Adrenal gland (tissue), 9 donors: ENCODE measurements at regions not wholly inside any gene's neighbourhood (a gene's known extent, or its start where the extent isn't known, plus 50 kb on each side); places are given as distances from the start of the nearest gene placed in this dataset.

ENCODE experiments used
- DNase-seq, 7 donors: peaks; one replicate each; pipeline ENCODE4 v3.0.0-alpha.2; 2019 to 2020
- H3K27ac ChIP-seq, 5 donors: fragments of 200-600 bp; sonication (generic) in 4 of 5; 1 replicate in 3 of 5; 2 replicates in 2 of 5; pipeline versions ENCODE4 v1.5.1 to v1.8.0; 2016 to 2020; ENCODE audit warnings: mild to moderate bottlenecking in 1 of 5
- H3K27me3 ChIP-seq: fragments of 200-600 bp; 2 replicates; pipeline ENCODE4 v1.8.0; 2021
- H3K36me3 ChIP-seq, 2 donors: fragments of 200-600 bp; replicated peaks in 1 of 2; 1 replicate in 1 of 2; 2 replicates in 1 of 2; pipeline versions ENCODE4 v1.5.1 to v1.8.0; 2018 to 2022
- H3K4me1 ChIP-seq, 2 donors: fragments of 200-600 bp; replicated peaks in 1 of 2; 1 replicate in 1 of 2; 2 replicates in 1 of 2; pipeline versions ENCODE4 v1.5.1 to v1.8.0; 2018 to 2021
- H3K4me3 ChIP-seq, 4 donors: fragments of 200-600 bp; sonication (generic) in 3 of 4; one replicate each; pipeline ENCODE4 v1.5.1; 2016 to 2018
- H3K9me3 ChIP-seq, 3 donors: fragments of 200-600 bp; sonication (generic) in 1 of 3; replicated peaks in 1 of 3; 1 replicate in 2 of 3; 2 replicates in 1 of 3; pipeline versions ENCODE4 v1.5.1 to v1.8.0; 2016 to 2021
- POLR2A ChIP-seq, 2 donors: fragments of 450-650 bp; IDR thresholded peaks; one replicate each; pipeline ENCODE4 v1.6.1; 2017; ENCODE audit warnings: antibody characterized with exemption in 2 of 2, mild to moderate bottlenecking in 2 of 2, moderate library complexity in 1 of 2
- WGBS, 4 donors: extraction: QIAGEN DNeasy Blood & Tissue Kit in 2 of 4; methylation state at CpG; one replicate each; pipeline versions ENCODE4 v1.1.5 to v1.1.7; 2013 to 2017; 5-methylcytosine and 5-hydroxymethylcytosine counted together
- intact Hi-C, 2 donors: fragments of 100-400 bp; cut with DNase I; formaldehyde crosslinking; loops; one replicate each; pipeline versions ENCODE4 v1.14.1 to v1.15.0; 2022 to 2023
- TF ChIP-seq, protein P1 (sequence below), 6 experiments: fragments of 450-650 bp in 4 of 6; fragments of 200-600 bp in 2 of 6; sonication (generic) in 1 of 6; IDR thresholded peaks; 1 replicate in 5 of 6; 2 replicates in 1 of 6; pipeline versions ENCODE4 v1.5.1 to v1.8.0; 2016 to 2021; ENCODE audit warnings: antibody characterized with exemption in 6 of 6, mild to moderate bottlenecking in 2 of 6, moderate library complexity in 1 of 6
- donor health status: healthy with polysubstance abuse.
- donor health status: Bipolar disorder and iron deficiency.
- donor health status: DM: yes; HTN: yes; CAD: no.
- donor health status: DM: no; HTN: no; CAD: no.
- donor health status: DM: no; HTN: no; CAD: no.

DNA sequence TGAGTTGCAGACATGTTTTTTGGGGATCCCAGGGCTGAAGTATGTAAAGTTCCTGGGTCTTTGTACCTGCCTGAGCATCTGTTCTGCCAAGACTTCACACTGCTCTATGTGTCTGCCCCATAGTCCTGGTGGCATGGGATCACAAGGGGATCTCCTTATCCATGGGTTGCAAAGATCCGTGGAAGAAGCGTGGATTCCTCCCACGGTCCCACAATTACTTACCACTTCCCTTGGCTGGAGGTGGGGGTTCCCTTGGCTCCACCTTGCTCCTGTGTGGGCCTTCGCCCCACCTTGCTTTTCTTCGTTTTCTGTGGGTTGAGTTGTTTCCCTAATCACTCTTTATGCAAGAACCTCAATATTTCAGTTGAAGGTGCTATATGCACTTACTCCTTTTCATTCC lies 157.4 kb upstream of the CHORDC1 start:
- no peak for DNase-seq
- Histone ChIP-seq H3K27me3 (no peaks in the 10 kb centered on the region), H3K9me3 (no peaks in the 10 kb centered on the region), H3K4me3 (no peak overlapping the region), H3K27ac (no peak overlapping the region), H3K36me3 (no peaks in the 10 kb centered on the region), H3K4me1 (no peaks in the 10 kb centered on the region)
- TF ChIP-seq POLR2A (IDR thresholded peaks at IDR 0.05) = no peak
- TF ChIP-seq, protein P1, sequence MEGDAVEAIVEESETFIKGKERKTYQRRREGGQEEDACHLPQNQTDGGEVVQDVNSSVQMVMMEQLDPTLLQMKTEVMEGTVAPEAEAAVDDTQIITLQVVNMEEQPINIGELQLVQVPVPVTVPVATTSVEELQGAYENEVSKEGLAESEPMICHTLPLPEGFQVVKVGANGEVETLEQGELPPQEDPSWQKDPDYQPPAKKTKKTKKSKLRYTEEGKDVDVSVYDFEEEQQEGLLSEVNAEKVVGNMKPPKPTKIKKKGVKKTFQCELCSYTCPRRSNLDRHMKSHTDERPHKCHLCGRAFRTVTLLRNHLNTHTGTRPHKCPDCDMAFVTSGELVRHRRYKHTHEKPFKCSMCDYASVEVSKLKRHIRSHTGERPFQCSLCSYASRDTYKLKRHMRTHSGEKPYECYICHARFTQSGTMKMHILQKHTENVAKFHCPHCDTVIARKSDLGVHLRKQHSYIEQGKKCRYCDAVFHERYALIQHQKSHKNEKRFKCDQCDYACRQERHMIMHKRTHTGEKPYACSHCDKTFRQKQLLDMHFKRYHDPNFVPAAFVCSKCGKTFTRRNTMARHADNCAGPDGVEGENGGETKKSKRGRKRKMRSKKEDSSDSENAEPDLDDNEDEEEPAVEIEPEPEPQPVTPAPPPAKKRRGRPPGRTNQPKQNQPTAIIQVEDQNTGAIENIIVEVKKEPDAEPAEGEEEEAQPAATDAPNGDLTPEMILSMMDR (IDR thresholded peaks at IDR 0.05) = no peak
- intact Hi-C loops = no loop called here
- WGBS, 4 donors = 68 to 85% (median 75%) methylated on average over 5 of the region's 5 CpGs

DNA sequence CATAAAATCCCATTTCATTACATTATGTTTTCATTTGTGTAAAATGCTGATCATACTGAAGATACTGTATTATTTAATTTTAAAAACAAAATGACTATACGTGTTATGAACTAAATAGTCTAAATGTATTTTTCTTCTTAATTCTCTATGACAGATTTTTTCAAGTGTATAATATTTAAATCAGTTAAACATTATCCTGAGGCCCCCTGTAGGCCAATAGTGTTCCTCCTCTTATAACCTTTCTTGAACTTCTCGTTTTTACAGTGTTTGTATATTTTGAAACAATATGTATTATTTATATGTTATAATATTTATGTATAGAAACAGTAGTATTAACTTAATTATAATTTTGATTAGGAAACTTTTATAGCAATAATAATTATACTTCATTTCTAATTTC lies 151.1 kb upstream of the CHORDC1 start:
- Histone ChIP-seq H3K27me3 (no peaks in the 10 kb centered on the region), H3K9me3 (no peaks in the 10 kb centered on the region), H3K36me3 (no peaks in the 10 kb centered on the region), H3K4me1 (no peaks in the 10 kb centered on the region), H3K4me3 (no peak overlapping the region), H3K27ac (no peak overlapping the region)
- no peak for TF ChIP-seq POLR2A (IDR thresholded peaks at IDR 0.05)
- TF ChIP-seq, protein P1 (IDR thresholded peaks at IDR 0.05) = no peak
- WGBS, 4 donors = 68 to 75% (median 72%) methylated on average over 2 of the region's 2 CpGs
- intact Hi-C loops = no loop called here
- DNase-seq = no peak

DNA sequence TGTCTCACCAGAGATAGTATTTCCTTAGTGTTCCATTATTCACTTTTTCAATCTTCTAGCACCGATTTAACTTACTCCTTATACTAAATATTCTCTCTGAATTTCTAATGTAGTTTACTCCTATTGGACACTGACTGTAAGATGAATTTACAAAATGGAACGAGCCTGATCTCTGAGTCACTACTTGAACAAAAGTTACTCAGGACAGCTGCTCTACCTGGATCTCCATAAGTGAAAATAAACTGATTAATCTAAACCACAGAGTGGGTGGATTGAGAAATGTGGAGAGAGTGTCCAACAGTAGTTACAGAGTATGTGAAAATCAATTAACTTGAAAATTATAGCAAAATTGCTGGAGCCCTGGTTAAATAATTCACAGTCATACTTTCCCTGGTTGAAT lies 141.7 kb upstream of the CHORDC1 start:
- DNase-seq = no peak
- no peaks in the 10 kb centered on the region for H3K27me3 ChIP-seq
- H3K4me1 ChIP-seq = no peaks in the 10 kb centered on the region
- H3K4me3 ChIP-seq = no peak overlapping the region
- H3K27ac ChIP-seq = no peak overlapping the region
- no peaks in the 10 kb centered on the region for H3K36me3 ChIP-seq
- H3K9me3 ChIP-seq = no peaks in the 10 kb centered on the region
- intact Hi-C loops = no loop called here
- WGBS, 4 donors = 57 to 74% (median 70%) methylated on average over 2 of the region's 2 CpGs
- no peak for TF ChIP-seq POLR2A (IDR thresholded peaks at IDR 0.05)
- TF ChIP-seq, protein P1 (IDR thresholded peaks at IDR 0.05) = no peak

DNA sequence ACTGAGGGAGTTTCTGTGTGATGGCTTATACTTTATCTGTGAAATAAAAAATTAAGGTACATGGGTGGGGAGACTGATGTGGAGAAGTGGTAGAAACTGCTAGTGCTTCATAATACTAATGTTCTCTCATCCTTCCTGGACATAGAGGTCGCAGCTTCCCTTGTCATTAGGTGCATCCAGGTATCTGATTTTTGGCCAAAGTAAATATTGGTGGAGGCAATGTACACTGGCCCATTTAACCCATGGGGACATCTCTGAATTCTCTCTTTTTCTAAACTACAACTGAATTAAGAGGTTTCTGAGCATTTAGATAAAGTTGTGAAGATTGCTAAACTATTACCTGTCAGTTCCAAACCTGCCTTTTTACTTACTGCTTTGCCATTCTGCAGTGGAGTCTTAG lies 140.9 kb upstream of the CHORDC1 start:
- Histone ChIP-seq H3K4me3 (no peak overlapping the region), H3K27me3 (no peaks in the 10 kb centered on the region), H3K36me3 (no peaks in the 10 kb centered on the region), H3K4me1 (no peaks in the 10 kb centered on the region), H3K9me3 (no peaks in the 10 kb centered on the region), H3K27ac (no peak overlapping the region)
- TF ChIP-seq POLR2A (IDR thresholded peaks at IDR 0.05) = no peak
- TF ChIP-seq, protein P1 (IDR thresholded peaks at IDR 0.05) = no peak
- 71 to 79% (median 75%) methylated on average over 1 of the region's 1 CpG for WGBS, 4 donors
- intact Hi-C loops = no loop called here
- no peak for DNase-seq
